Neural cell (in vitro differentiated cells): ENCODE measurements at regions not wholly inside any gene's neighbourhood (a gene's known extent, or its start where the extent isn't known, plus 50 kb on each side); places are given as distances from the start of the nearest gene placed in this dataset.

Experiments used
- H2AFZ ChIP-seq: fragments of 200-600, 300-800 bp; sonication (generic), shearing (Covaris generic); 2 replicates; pipeline ENCODE4 v1.6.0; 2014; ENCODE audit warnings: low read depth, mild to moderate bottlenecking, antibody characterized with exemption, low read length, moderate library complexity
- H3F3A ChIP-seq: fragments of 200-600 bp; shearing (Covaris generic); 2 replicates; pipeline ENCODE4 v1.6.1; 2016; ENCODE audit warnings: mild to moderate bottlenecking, moderate library complexity, mixed read lengths, antibody characterized with exemption, low read length; ENCODE audit not compliant: insufficient read depth, poor library complexity, severe bottlenecking
- H3K27ac ChIP-seq: fragments of 200-600, 300-800 bp; sonication (generic), shearing (Covaris generic); 2 replicates; pipeline ENCODE4 v1.5.1; 2014; ENCODE audit warnings: mild to moderate bottlenecking, low read length, moderate library complexity
- H3K27me3 ChIP-seq: fragments of 300-800, 200-600 bp; sonication (generic), shearing (Covaris generic); 2 replicates; pipeline ENCODE4 v1.6.0; 2014; ENCODE audit warnings: mild to moderate bottlenecking, low read depth, low read length, moderate library complexity; ENCODE audit not compliant: insufficient read depth
- H3K36me3 ChIP-seq: fragments of 300-800, 200-600 bp; sonication (generic), shearing (Covaris generic); 2 replicates; pipeline ENCODE4 v1.5.1; 2014; ENCODE audit warnings: mild to moderate bottlenecking, antibody characterized with exemption, low read length, moderate library complexity; ENCODE audit not compliant: insufficient read depth
- H3K4me2 ChIP-seq: fragments of 300-800, 200-600 bp; sonication (generic), shearing (Covaris generic); 2 replicates; pipeline ENCODE4 v1.6.0; 2014; ENCODE audit warnings: mild to moderate bottlenecking, low read length
- H3K4me3 ChIP-seq: fragments of 300-800, 200-600 bp; sonication (generic), shearing (Covaris generic); 2 replicates; pipeline ENCODE4 v1.5.1; 2014; ENCODE audit warnings: mild to moderate bottlenecking, low read length, moderate library complexity
- H3K79me2 ChIP-seq: fragments of 200-600 bp; shearing (Covaris generic); replicated peaks from 2 replicates; pipeline ENCODE4 v1.6.0; 2014; ENCODE audit warnings: mild to moderate bottlenecking, low read length, moderate library complexity; ENCODE audit not compliant: insufficient read depth
- H3K9ac ChIP-seq: fragments of 300-800, 200-600 bp; sonication (generic), shearing (Covaris generic); 2 replicates; pipeline ENCODE4 v1.6.1; 2016; ENCODE audit warnings: mild to moderate bottlenecking, low read length, mixed read lengths
- H3K9me2 ChIP-seq: fragments of 200-600 bp; shearing (Covaris generic); 2 replicates; pipeline ENCODE4 v1.6.1; 2016; ENCODE audit warnings: mild to moderate bottlenecking, low read length, mixed read lengths; ENCODE audit not compliant: insufficient read depth
- H3K9me3 ChIP-seq: fragments of 200-600, 300-800 bp; sonication (generic), shearing (Covaris generic); 2 replicates; pipeline ENCODE4 v1.6.1; 2016; ENCODE audit warnings: mild to moderate bottlenecking, mixed run types, low read length, moderate library complexity, mixed read lengths
- H4K20me1 ChIP-seq: fragments of 200-600 bp; shearing (Covaris generic); 2 replicates; pipeline ENCODE4 v1.6.1; 2016; ENCODE audit warnings: mild to moderate bottlenecking, mixed run types; ENCODE audit not compliant: insufficient read depth
- EP300 ChIP-seq: fragments of 450-650 bp; conservative IDR thresholded peaks from 2 replicates; pipeline ENCODE4 v1.6.1; 2014; ENCODE audit warnings: antibody characterized with exemption, mild to moderate bottlenecking, moderate library complexity; ENCODE audit not compliant: poor library complexity, severe bottlenecking
- EZH2 ChIP-seq: fragments of 200-600, 300-800 bp; shearing (Covaris generic), sonication (generic); IDR thresholded peaks from 2 replicates; pipeline ENCODE4 v1.6.1; 2014; ENCODE audit warnings: antibody characterized with exemption, low read length, borderline replicate concordance, mild to moderate bottlenecking; ENCODE audit not compliant: insufficient read depth, poor library complexity, severe bottlenecking
- MXI1 ChIP-seq: fragments of 450-650 bp; conservative IDR thresholded peaks from 2 replicates; pipeline ENCODE4 v1.6.1; 2014; ENCODE audit warnings: antibody characterized with exemption, mild to moderate bottlenecking; ENCODE audit not compliant: poor library complexity, severe bottlenecking
- POLR2AphosphoS5 ChIP-seq: IDR thresholded peaks from 2 replicates; pipeline ENCODE4 v1.6.1; 2012
- RAD21 ChIP-seq: fragments of 450-650 bp; conservative IDR thresholded peaks from 2 replicates; pipeline ENCODE4 v1.6.1; 2014; ENCODE audit warnings: antibody characterized with exemption, mild to moderate bottlenecking, moderate library complexity
- SMC3 ChIP-seq: fragments of 450-650 bp; conservative IDR thresholded peaks from 2 replicates; pipeline ENCODE4 v1.6.1; 2014; ENCODE audit warnings: antibody characterized with exemption, mild to moderate bottlenecking, moderate library complexity; ENCODE audit not compliant: poor library complexity
- TAF1 ChIP-seq: IDR thresholded peaks from 2 replicates; pipeline ENCODE4 v1.6.1; 2012; ENCODE audit warnings: low read depth
- TF ChIP-seq, protein P1 (sequence below): fragments of 450-650 bp; IDR thresholded peaks from 2 replicates; pipeline ENCODE4 v1.5.1; 2014; ENCODE audit warnings: antibody characterized with exemption, mild to moderate bottlenecking, moderate library complexity; ENCODE audit not compliant: poor library complexity, severe bottlenecking
- TF ChIP-seq, protein P2 (sequence below): IDR thresholded peaks from 2 replicates; pipeline ENCODE4 v1.6.1; 2012; ENCODE audit warnings: borderline replicate concordance

DNA sequence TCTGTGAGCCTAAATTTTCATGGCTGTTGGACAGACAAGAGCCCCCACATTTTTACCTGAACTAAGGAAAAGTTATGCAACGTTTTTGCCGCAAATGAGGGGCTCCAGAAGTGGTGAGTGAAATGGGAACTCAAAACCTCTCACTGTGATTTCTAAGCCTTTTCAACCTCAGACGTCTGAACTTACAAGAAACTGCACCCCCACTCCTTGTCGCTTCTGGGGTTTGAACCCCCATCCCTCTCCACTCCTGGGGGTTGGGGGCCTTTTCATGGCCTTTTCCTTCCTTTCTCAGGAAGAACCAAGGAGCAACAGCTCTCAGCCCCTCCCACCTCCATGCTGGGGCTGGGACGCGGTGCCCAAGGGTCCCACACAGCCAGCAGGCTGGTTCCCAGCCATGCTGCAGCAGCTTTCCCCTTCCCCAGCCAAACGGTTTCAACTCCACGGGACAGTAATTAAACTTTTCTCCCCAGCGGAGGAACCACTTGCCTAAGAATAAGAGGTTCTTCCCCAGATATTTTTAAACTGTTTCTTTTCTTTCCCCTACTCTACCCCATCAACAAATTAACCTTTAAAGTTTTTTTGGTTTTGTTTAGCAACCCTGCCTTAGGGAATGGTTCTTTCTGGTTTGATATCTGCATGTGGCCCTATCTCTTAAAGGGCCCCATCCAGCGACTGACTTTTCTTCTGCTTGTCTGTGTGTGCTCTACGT is 387.6 kb upstream of the CBLB start:
- TF ChIP-seq, protein P1, sequence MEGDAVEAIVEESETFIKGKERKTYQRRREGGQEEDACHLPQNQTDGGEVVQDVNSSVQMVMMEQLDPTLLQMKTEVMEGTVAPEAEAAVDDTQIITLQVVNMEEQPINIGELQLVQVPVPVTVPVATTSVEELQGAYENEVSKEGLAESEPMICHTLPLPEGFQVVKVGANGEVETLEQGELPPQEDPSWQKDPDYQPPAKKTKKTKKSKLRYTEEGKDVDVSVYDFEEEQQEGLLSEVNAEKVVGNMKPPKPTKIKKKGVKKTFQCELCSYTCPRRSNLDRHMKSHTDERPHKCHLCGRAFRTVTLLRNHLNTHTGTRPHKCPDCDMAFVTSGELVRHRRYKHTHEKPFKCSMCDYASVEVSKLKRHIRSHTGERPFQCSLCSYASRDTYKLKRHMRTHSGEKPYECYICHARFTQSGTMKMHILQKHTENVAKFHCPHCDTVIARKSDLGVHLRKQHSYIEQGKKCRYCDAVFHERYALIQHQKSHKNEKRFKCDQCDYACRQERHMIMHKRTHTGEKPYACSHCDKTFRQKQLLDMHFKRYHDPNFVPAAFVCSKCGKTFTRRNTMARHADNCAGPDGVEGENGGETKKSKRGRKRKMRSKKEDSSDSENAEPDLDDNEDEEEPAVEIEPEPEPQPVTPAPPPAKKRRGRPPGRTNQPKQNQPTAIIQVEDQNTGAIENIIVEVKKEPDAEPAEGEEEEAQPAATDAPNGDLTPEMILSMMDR = no peak
- TF ChIP-seq, protein P2, sequence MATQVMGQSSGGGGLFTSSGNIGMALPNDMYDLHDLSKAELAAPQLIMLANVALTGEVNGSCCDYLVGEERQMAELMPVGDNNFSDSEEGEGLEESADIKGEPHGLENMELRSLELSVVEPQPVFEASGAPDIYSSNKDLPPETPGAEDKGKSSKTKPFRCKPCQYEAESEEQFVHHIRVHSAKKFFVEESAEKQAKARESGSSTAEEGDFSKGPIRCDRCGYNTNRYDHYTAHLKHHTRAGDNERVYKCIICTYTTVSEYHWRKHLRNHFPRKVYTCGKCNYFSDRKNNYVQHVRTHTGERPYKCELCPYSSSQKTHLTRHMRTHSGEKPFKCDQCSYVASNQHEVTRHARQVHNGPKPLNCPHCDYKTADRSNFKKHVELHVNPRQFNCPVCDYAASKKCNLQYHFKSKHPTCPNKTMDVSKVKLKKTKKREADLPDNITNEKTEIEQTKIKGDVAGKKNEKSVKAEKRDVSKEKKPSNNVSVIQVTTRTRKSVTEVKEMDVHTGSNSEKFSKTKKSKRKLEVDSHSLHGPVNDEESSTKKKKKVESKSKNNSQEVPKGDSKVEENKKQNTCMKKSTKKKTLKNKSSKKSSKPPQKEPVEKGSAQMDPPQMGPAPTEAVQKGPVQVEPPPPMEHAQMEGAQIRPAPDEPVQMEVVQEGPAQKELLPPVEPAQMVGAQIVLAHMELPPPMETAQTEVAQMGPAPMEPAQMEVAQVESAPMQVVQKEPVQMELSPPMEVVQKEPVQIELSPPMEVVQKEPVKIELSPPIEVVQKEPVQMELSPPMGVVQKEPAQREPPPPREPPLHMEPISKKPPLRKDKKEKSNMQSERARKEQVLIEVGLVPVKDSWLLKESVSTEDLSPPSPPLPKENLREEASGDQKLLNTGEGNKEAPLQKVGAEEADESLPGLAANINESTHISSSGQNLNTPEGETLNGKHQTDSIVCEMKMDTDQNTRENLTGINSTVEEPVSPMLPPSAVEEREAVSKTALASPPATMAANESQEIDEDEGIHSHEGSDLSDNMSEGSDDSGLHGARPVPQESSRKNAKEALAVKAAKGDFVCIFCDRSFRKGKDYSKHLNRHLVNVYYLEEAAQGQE = no peak
- no peak for TF ChIP-seq TAF1
- TF ChIP-seq EP300 = no peak
- TF ChIP-seq POLR2AphosphoS5 = no peak
- TF ChIP-seq EZH2 = no peak
- no peak for TF ChIP-seq MXI1
- no peak for TF ChIP-seq SMC3
- TF ChIP-seq RAD21 = no peak

DNA sequence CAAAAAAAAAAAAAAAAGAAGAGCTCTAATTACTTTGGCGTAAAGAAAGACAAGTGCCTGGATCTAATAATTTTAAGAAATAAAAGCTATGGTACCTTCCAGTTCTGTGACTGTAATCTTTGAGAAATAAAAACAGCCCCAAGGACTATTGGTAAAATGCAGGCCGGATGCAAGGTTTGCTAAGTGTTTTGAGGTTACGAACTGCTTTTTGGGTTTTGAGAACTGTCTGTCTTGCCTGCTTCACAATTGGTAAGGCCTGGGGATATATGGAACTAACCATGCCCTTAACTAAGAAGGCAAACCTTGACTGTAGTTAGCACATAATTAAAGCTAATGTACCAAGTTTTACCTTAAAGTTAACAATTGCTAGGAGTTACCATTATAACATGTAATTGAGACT is 388.4 kb upstream of the CBLB start:
- H3K27me3 ChIP-seq = no peaks in the 10 kb centered on the region
- H3K9me2 ChIP-seq = no peaks in the 10 kb centered on the region
- no peak overlapping the region for H3K4me3 ChIP-seq
- TF ChIP-seq SMC3 (no peak), RAD21 (no peak), TAF1 (no peak), MXI1 (no peak)
- H3F3A ChIP-seq = no peaks in the 10 kb centered on the region
- no peaks in the 10 kb centered on the region for H3K79me2 ChIP-seq
- no peaks in the 10 kb centered on the region for H3K36me3 ChIP-seq
- no peaks in the 10 kb centered on the region for H3K9me3 ChIP-seq
- no peak overlapping the region for H2AFZ ChIP-seq
- H3K4me2 ChIP-seq = no peak overlapping the region
- H4K20me1 ChIP-seq = no peaks in the 10 kb centered on the region
- no peak overlapping the region for H3K9ac ChIP-seq
- no peak overlapping the region for H3K27ac ChIP-seq

More for the DNA sequence above, 387.6 kb upstream of the CBLB start:
- no peak overlapping the region for H3K4me2 ChIP-seq
- H4K20me1 ChIP-seq = no peaks in the 10 kb centered on the region
- H3K4me3 ChIP-seq = no peak overlapping the region
- no peaks in the 10 kb centered on the region for H3K27me3 ChIP-seq
- H3K79me2 ChIP-seq = no peaks in the 10 kb centered on the region
- no peaks in the 10 kb centered on the region for H3F3A ChIP-seq
- no peak overlapping the region for H3K27ac ChIP-seq
- no peaks in the 10 kb centered on the region for H3K9me3 ChIP-seq
- H3K9me2 ChIP-seq = no peaks in the 10 kb centered on the region
- H3K36me3 ChIP-seq = no peaks in the 10 kb centered on the region
- H3K9ac ChIP-seq = no peak overlapping the region
- no peak overlapping the region for H2AFZ ChIP-seq
